ENCODE measurements at regions not wholly inside any gene's neighbourhood (a gene's known extent, or its start where the extent isn't known, plus 50 kb on each side); places are given as distances from the start of the nearest gene placed in this dataset.

DNA sequence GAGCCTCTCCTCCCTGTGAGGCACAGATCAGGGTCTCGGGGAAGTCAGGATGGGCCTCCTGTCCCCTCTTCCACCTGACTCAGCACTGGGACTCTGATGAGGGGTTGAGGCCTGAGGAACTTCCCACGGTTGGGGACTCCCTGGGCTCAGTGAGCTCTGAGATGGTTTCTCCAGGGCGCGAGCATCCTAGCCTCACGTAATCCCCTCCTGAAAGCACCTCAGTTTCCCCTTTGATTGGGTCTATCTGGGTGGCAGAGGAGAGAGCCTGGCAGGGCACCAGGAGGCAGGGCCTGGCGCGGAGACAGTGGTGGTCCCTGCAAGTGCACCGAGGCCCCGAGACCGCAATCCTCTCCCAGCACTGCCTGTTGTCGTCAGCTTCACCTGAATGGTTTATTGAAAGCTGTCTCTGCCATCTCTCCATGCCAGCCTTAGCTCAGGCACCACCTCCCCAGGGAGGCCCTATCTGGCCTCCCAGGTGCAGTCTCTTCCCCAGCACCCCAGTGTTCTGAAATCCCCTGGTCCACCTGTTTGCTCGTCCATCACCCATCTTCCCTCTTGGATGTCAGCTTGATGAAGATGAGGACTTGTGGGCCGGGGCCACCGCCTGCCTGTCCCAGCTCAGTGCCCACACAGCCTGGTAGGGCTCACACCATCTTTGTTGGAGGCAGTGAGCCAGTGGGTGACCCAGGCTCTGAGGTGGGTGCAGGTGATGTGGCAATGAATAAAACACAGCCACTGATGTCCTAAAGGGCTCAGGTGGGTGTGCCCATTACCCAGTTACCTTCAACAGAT, 52.2 kb upstream of the PCSK6 start:
- no peak for TF ChIP-seq CREB1 (IDR thresholded peaks at IDR 0.05; ENCODE audit: low read depth)
- TF ChIP-seq EP300 (IDR thresholded peaks at IDR 0.05; ENCODE audit: borderline replicate concordance) = no peak
- no peak for TF ChIP-seq USF1 (IDR thresholded peaks at IDR 0.05)
- no peak for TF ChIP-seq RAD21 (IDR thresholded peaks at IDR 0.05; ENCODE audit: low read depth)
- TF ChIP-seq TCF12 (IDR thresholded peaks at IDR 0.05; ENCODE audit: low read depth) = no peak
- TF ChIP-seq, protein P1, sequence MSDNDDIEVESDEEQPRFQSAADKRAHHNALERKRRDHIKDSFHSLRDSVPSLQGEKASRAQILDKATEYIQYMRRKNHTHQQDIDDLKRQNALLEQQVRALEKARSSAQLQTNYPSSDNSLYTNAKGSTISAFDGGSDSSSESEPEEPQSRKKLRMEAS (IDR thresholded peaks at IDR 0.05) = no peak

DNA sequence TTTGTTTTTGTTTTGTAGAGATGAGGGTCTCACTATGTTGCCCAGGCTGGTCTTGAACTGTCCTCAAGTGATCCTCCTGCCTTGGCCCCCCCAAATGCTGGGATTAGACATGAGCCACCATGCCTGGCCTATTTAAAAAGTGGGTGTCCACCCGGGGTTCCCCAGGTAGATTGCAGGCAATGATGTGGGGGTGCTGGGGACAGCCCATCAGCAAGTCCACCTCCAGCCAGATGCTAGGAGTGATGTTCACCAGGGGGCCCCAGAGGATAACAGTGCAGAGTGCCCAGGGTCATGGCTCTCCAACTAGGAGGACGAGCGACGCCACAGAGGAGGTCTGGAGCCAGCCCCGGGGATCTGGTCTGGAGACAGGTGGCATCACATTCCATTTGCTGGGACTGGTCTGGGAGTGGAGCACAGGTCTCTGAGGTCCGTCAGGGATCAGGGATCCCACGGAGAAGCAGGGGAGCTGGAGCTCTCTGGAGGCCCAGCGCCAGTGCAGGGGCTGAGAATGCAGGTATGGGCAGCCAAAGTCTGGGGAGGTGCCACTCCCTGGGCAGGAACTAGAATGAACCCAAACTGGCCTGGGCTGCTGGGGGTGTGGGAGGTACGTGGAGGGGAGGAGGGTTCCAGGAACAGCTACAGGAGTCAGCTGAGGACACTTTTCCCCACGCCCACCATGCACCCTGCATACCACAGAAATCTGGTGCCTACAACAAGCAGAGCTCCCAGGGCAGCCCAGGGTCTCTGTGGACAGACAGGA, 51.2 kb upstream of the PCSK6 start:
- no peak for TF ChIP-seq TCF12 (IDR thresholded peaks at IDR 0.05; ENCODE audit: low read depth)
- TF ChIP-seq RAD21 (IDR thresholded peaks at IDR 0.05; ENCODE audit: low read depth) = 0 out of 2 replicates have a peak, but pooled peaks have one; percentile 9

DNA sequence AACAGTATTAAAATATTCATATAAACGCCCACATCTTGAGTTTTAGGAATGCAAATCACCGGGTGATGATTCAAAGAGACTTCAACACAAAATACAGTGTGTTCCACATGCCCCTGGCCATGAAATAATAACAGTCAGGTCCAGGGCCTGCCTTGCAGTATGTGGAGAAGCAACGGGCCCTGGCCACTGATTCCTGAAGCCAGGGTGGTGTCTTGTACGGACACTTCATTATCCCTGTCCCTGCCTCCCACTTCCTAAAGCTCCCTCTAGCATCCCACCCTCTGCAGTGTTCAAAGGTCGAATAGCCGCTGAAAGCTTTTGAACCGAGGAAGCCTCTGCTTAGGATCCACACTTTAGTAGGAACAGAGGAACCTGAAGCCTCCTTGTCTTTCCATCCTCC, 50.4 kb upstream of the PCSK6 start:
- TF ChIP-seq TCF12 (IDR thresholded peaks at IDR 0.05; ENCODE audit: low read depth) (no peak), TEAD4 (IDR thresholded peaks at IDR 0.05) (no peak), EGR1 (IDR thresholded peaks at IDR 0.05) (no peak), EP300 (IDR thresholded peaks at IDR 0.05; ENCODE audit: borderline replicate concordance) (no peak), RAD21 (IDR thresholded peaks at IDR 0.05; ENCODE audit: low read depth) (no peak), NFIC (IDR thresholded peaks at IDR 0.05) (no peak), USF1 (IDR thresholded peaks at IDR 0.05) (no peak), YY1 (IDR thresholded peaks at IDR 0.05; ENCODE audit: low read depth) (no peak), CREB1 (IDR thresholded peaks at IDR 0.05; ENCODE audit: low read depth) (no peak), TAF1 (IDR thresholded peaks at IDR 0.05; ENCODE audit: low read depth) (no peak), FOXM1 (IDR thresholded peaks at IDR 0.05; ENCODE audit: borderline replicate concordance, low read depth) (no peak), CEBPB (IDR thresholded peaks at IDR 0.05) (no peak), ZBTB7A (IDR thresholded peaks at IDR 0.05; ENCODE audit: low read depth) (no peak)
- TF ChIP-seq, protein P1 (IDR thresholded peaks at IDR 0.05) = no peak
- TF ChIP-seq, protein P2, sequence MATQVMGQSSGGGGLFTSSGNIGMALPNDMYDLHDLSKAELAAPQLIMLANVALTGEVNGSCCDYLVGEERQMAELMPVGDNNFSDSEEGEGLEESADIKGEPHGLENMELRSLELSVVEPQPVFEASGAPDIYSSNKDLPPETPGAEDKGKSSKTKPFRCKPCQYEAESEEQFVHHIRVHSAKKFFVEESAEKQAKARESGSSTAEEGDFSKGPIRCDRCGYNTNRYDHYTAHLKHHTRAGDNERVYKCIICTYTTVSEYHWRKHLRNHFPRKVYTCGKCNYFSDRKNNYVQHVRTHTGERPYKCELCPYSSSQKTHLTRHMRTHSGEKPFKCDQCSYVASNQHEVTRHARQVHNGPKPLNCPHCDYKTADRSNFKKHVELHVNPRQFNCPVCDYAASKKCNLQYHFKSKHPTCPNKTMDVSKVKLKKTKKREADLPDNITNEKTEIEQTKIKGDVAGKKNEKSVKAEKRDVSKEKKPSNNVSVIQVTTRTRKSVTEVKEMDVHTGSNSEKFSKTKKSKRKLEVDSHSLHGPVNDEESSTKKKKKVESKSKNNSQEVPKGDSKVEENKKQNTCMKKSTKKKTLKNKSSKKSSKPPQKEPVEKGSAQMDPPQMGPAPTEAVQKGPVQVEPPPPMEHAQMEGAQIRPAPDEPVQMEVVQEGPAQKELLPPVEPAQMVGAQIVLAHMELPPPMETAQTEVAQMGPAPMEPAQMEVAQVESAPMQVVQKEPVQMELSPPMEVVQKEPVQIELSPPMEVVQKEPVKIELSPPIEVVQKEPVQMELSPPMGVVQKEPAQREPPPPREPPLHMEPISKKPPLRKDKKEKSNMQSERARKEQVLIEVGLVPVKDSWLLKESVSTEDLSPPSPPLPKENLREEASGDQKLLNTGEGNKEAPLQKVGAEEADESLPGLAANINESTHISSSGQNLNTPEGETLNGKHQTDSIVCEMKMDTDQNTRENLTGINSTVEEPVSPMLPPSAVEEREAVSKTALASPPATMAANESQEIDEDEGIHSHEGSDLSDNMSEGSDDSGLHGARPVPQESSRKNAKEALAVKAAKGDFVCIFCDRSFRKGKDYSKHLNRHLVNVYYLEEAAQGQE (IDR thresholded peaks at IDR 0.05; ENCODE audit: low read depth) = no peak

GRCh38 chr15:101539492-101539891, 50.0 kb upstream of the PCSK6 start:
- no peak for TF ChIP-seq EGR1 (IDR thresholded peaks at IDR 0.05)
- no peak for TF ChIP-seq YY1 (IDR thresholded peaks at IDR 0.05; ENCODE audit: low read depth)
- TF ChIP-seq TAF1 (IDR thresholded peaks at IDR 0.05; ENCODE audit: low read depth) = no peak
- TF ChIP-seq, protein P2 (IDR thresholded peaks at IDR 0.05; ENCODE audit: low read depth) = no peak
- no peak for TF ChIP-seq EP300 (IDR thresholded peaks at IDR 0.05; ENCODE audit: borderline replicate concordance)
- TF ChIP-seq TEAD4 (IDR thresholded peaks at IDR 0.05) = no peak
- TF ChIP-seq CREB1 (IDR thresholded peaks at IDR 0.05; ENCODE audit: low read depth) = no peak
- TF ChIP-seq NFIC (IDR thresholded peaks at IDR 0.05) = no peak
- no peak for TF ChIP-seq CEBPB (IDR thresholded peaks at IDR 0.05)
- no peak for TF ChIP-seq FOXM1 (IDR thresholded peaks at IDR 0.05; ENCODE audit: borderline replicate concordance, low read depth)
- no peak for TF ChIP-seq RAD21 (IDR thresholded peaks at IDR 0.05; ENCODE audit: low read depth)
- no peak for TF ChIP-seq ZBTB7A (IDR thresholded peaks at IDR 0.05; ENCODE audit: low read depth)
- TF ChIP-seq USF1 (IDR thresholded peaks at IDR 0.05) = no peak
- TF ChIP-seq TCF12 (IDR thresholded peaks at IDR 0.05; ENCODE audit: low read depth) = no peak
- TF ChIP-seq, protein P1 (IDR thresholded peaks at IDR 0.05) = no peak
